Renal cortex interstitium (tissue), 11 donors: ENCODE measurements at regions not wholly inside any gene's neighbourhood (a gene's known extent, or its start where the extent isn't known, plus 50 kb on each side); places are given as distances from the start of the nearest gene placed in this dataset.
"Not testable (repeated sequence)": the region's sequence is repeated elsewhere in the genome, so short reads cannot be mapped to it uniquely, and the experiment has no call there.

ENCODE experiments used
- DNase-seq, 11 donors: peaks; one replicate each; pipeline ENCODE4 v3.0.0-alpha.2; 2013; ENCODE audit warnings: low read depth in 9 of 11, low spot score in 4 of 11; ENCODE audit errors: extremely low read depth in 1 of 11

DNA sequence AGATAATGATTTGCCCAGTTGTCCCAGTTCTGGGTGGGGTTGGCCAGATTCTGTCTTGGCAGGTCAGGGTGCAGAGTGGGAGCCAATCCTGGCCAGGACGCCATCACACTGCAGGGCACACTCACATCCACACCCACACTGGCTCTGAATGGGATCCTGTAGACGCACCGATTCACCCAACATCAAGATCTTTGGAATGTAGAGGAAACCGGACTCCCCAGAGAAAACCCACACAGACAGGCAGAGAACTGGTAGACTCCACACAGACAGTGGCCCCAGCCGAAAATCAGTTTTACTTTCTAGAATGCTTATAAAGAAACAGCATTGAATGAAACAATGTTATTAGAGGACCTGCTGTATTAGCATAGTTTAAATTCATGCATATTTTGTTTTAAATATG is 343.1 kb upstream of the DAB2 start:
- no peak for DNase-seq

DNA sequence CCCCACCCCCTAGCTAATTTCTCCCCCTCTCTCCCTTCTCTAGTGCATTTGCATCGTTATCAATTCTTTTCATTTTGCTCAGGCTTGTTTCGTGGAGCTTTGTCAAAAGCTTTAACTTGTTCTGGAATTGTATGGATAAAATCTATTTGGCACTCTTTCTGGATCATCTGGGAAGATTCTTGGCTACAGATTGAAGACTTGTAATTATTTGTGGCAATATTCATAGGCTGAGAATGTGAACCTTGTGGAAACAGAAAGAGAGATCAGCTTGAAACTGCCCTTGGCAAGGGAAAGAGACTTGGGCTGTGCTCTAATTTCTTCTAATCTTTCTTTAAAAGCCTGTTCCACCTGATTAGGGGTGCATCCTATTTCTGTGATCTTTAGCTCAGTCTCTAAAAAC is 340.6 kb upstream of the DAB2 start:
- DNase-seq, result no peak

DNA sequence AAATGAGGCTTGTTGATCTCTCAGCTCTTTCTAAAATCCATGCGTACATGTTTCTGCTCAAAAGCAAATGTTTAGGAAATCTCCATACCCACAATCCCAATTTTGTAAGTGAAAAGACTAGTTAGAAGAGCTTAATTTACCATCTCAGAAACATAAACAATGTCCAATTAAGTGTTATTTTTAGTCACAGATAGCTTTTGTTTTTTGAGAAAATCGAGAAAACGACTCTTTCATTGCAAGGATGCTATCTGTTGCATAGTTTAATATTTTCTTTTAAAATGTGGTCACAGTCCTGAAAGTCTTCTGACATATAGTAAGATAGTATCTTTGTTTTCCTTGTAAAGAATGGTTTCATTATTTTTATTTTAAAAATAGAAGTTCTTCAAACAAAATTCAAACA is 338.0 kb upstream of the DAB2 start:
- DNase-seq, result no peak

DNA sequence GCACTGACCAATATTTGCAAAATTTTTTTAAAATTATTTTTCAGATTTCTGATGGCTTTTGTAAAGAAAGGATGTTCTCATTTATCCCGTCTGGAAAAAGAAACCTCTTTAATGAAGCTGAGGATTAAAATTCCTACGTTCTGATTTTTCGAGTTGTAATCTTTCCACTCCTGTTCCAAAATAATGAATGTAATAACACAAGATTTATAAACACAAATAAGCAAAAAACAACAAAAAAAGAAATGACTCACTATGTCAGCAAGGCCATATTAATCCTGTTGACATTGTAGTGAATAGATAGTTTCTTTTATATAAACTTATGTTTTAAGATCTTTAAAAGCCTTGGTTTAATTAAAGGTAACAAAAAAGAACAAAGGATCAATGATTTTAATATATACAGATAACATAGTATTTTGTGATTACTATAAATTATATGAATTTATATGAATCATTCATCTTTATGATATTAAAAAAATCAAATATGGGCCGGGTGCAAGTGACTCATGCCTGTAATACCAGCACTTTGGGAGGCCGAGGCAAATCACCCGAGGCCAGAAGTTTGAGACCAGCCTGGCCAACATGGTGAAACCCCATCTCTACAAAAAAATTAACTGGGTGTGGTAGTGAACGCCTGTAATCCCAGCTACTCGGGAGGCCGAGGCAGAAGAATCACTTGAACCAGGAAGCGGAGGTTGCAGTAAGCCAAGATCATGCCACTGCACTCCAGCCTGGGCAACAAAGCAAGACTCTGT is 336.6 kb upstream of the DAB2 start:
- DNase-seq, result no peak

DNA sequence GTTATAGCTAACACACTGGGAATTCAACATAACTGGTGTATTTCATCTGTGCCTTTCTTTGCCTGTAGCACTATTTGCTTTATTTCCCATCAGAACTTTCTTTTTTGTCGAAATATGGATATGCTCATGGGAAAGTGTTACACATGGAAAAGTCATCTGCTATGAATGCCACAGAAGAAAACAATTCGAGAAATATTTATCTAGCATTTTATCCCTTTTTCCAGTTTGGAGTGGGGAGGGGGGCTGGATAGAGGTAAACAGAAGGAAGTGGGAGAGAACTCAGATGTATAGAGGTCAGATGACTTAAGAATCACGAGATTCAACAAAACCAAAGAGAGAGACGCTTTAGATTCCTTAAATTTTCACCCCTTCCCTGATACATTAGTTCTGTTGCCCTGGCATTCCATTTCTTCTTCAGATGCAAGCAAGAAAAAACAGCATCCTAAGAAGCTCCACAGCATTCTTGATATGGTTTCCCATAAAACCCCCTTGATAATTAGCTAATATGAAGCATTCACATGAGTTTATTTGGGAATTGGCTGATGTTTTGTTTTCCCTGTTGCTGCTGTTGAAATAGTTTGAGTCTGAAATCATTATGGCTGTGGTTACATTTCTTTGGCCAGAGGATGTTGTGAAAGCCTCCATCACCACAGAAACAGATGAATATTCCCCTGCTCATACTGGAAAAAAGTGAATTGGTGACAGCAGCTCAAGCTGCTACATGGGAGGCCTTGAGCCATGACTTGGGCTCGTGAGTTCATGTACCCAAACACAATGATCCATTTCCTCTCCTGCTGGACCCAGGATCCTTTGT is 335.8 kb upstream of the DAB2 start:
- DNase-seq, result no peak

DNA sequence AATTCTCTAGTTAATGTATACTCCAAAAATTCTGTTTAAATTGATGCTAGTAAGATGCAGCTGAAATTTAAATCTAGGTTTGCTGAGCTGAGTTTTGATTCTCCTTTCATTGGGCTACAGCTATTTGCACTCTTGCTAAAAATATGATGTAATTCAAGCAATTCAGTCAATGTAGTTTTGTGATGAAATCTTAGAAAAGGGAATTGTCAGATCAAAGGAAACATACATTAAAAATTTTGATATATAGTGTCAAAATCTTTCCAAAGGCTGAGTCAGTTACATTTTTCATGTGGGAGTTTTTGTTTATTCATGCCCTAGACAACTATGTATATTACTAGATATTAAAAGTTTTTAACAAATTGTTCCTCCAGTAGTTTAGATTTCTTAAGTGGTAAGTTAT is 334.9 kb upstream of the DAB2 start:
- no peak for DNase-seq

DNA sequence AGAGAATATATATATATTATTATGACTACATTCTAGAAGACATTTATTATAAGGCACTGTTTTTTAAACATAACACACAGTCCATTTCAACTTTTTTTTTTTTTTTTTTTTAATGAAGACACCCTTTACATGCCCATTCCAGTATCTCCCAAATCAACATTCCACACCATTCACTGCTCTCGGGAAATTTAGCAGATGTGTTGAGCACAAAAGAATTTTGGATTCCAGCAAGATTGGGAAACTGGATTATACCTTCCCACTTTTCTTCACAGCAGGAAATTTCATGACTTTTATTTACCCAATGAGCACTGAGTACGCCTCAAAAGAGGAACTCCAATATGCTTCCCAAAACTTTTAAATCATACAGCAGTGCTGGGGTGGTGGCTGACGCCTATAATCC is 333.6 kb upstream of the DAB2 start:
- DNase-seq, result no peak

DNA sequence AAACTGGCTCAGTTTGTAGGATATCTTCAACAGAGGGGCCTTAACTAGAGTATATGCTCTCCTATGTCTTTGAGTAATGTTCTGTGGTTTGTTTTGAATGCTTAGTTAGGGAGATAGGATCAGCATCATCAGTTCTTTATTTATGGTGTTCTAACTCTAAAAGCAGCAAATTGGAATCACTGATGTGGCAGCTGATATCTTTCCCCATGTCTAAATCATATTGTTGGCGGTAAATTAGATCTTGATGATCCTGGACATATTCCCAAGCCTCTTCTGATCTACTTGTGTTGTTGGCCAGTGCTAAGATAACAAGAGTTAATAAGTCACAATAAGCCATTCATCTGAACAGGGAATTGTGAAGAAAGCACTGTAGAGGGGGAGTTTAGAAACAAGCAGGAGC is 332.4 kb upstream of the DAB2 start:
- DNase-seq, result no peak

DNA sequence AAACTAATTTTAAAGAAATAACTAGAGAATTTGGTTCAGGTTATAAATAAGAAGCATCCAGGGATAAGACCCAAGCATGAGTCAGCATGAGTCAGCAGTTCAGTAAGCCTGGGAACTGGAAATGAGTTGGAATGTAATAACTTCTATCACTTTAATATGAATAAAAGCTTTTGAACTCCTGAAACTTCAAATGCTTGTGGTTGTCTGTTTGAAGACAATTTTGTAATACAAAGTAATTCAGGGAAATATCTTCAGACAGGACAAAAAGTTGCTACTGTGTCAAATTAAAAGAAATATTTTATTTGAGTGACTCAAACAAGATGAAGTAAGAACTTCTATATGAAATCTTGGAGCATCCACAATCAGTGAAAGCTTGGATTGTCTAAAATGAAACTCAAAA is 331.2 kb upstream of the DAB2 start:
- DNase-seq, result no peak

DNA sequence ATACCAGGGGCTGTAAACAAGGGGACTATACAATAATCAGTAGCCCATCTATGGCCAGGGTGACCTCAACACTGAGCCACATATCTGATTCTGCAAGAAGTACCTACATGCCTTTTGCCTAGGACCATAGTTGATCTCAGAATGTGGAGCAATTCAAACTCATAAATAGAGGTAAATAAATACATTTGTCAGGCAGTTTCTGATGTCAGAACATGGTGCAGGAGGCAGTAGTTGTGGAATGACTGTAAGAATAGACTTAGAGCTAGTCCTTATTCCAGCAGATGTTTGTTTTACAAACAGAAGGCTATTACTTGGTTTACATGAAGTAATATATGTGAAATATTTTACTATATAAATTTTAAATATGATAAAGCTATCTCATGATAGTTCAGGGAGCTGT is 330.7 kb upstream of the DAB2 start:
- no peak for DNase-seq

DNA sequence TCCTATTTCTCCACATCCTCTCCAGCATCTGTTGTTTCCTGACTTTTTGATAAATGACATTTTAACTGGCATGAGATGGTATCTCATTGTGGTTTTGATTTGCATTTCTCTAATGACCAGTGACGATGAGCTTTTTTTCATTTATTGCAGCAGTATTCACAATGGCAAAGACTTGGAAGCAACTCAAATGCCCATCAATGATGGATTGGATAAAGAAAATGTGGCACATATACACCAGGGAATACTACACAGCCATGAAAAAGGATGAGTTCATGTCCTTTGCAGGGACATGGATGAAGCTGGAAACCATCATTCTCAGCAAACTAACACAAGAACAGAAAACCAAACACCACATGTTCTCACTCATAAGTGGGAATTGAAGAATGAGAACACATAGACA is 329.0 kb upstream of the DAB2 start:
- DNase-seq, result not testable (repeated sequence)

DNA sequence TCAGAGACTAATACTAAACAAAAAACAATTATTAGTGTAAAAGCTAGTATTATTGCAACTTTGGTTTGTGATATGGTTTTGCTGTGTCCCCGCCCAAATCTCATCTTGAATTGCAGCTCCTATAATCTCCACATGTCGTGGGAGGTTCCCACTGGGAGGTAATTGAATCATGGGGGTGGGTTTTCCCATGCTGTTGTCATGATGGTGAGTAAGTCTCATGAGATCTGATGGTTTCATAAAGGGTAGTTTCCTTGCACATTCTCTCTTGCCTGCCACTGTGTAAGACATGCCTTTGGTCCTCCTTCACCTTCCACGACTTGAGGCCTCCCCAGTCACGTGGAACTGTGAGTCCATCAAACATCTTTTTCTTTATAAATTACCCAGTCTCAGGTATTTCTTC is 325.9 kb upstream of the DAB2 start:
- DNase-seq, result no peak

DNA sequence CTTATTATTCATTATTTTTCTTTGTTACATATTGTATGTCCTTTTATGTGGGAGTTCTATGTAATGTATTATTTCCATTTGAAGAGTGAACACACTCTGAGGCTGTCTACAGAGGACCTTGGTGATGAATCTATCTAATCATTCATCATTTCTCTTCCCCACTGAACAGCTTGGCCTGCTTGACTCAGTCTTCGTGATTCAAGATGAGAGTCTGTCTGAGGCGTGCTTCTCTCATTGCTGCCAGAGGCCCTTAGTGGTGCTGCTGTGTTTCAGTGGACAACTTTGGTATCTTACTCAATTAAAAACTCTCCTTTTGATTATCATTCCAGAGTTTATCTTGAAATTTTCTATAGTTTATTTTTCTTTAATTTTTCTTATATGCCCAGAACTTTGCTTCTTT is 318.1 kb upstream of the DAB2 start:
- DNase-seq, result no peak

DNA sequence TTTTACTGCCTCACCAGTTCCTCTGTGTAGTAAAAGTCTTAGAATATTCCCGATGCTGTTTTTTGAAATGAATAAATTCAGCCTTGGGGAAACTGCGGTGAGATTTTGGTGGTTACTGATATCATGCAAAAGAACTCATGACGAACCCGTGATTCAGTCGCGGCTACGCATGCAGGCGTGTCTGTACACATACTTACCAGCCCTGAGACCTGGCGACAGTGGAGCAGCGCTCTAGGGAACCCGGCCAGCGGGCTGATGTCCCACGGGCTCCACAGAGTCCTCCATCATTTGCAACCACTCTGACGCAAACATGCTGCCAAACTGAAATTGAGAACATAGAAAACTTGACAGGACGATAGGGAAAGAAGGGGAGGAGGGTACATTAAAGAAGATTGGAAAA is 315.6 kb upstream of the DAB2 start:
- no peak for DNase-seq

DNA sequence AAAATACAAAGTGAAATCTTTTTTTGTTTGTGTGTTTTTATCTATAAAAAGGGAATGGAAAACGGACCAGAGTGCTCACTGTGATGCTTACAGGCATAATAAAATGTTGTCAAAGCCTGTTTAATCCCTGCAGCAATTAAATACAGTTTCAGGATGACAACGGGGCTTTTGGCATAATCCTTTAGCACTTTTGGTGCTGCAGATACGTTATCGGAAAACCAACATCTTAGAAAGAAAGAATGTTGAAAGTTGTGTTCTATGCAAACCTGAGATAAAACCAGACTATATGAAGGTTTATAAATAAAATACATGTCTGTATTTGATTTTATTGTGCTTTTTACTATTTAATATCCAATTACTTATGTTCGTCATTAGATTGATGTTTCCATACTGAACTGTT is 307.4 kb upstream of the DAB2 start:
- no peak for DNase-seq

DNA sequence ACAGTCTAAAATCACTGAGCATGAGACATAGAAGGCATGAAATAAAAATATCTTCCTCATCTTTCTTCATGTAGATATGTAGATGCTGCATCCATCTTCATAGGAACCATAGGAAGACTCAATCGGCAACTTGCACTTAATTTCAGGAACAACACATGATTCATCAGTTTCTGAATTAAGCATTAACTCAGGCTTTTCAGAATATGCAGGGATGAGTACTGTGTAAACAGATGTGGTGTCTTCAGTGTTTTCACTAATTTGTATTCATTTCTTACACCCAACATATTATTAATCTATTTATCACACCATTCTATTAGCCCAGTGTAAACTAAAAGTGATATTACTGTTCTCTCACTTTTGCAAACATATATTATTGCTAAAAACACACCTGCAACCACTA is 305.9 kb upstream of the DAB2 start:
- no peak for DNase-seq

DNA sequence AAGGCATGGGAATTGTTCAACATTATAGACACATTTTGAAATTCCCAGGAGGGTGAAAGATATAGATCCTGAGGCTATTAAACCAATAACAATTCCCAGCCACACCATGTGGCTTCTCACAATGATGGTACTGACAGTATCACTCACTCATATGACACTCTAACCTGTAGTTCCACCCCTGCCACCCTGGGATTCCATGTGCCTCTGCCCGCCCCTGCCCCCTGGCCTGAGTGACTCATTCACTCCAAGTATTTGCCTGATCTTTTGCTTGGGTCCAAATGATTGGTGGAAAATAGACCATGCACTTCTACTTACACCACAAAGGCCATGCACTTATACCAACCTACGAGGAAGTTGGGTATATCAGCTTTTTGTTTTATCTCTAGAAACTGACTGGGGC is 305.2 kb upstream of the DAB2 start:
- no peak for DNase-seq

DNA sequence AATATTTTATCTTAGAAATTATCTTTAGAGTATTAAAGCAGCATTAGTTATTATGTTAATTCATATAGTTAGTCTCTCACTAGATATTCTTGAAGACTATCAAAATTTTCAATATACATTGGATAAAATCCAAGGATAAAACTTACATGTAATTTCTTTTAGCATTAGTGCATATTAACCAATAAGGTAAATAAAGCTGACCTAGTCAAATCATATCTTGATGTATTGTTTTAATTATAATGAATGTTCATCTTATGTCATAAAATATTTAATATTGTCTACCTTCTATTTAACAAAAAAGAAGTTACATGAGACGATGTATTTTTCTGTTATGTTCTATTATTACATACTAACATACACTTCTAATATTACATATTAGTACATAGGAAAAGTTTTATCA is 301.7 kb upstream of the DAB2 start:
- DNase-seq, result no peak

DNA sequence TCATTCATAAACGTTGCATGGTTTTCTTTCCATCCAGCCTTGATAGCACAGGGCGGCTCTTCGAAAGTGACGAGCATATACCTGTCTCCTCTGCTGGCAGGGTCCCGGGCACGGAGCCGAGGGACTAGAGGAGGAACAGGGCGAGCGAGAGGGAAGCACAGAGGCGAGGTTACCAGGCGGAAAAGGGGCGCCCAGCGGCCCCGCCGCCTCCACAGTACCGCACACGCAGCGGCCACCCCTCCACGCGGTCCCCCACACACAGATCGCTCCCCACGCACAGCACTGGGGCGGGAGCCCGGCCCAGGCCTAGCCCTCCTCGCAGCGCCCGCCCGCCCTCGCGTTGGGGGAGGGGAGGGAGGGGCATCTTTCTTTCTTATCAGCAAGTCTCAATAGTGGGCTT is 296.6 kb upstream of the DAB2 start:
- DNase-seq, result no peak

DNA sequence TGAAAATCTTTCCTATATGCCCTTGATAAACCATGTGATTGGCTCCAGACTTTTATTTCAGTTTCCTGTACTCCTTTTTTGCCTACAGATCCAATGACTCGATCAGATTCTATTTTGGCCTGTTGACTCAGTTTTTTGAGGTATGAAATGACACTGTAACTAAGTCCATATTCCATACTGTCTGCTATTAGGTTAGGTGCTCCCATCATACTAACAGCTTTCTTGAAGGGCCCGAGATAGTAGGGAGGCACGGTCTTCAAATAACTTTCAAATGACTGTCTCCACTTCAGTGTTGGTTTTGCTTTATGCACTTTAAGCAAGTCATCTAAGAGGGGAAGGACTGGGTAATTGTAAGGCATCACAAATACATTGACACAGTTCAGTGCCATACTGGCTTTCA is 295.4 kb upstream of the DAB2 start:
- no peak for DNase-seq
